ENCODE measurements at regions not wholly inside any gene's neighbourhood (a gene's known extent, or its start where the extent isn't known, plus 50 kb on each side); places are given as distances from the start of the nearest gene placed in this dataset.

- H3K4me1 ChIP-seq (ENCODE audit: insufficient read depth, low read length) = no peaks in the 10 kb centered on the region
- no peaks in the 10 kb centered on the region for H3K9me3 ChIP-seq (ENCODE audit: insufficient read depth, low read depth, low read length)
- no peak overlapping the region for H3K9ac ChIP-seq (ENCODE audit: low read depth, low read length)
- no peak overlapping the region for H3K4me3 ChIP-seq (ENCODE audit: low read length)
- no peak overlapping the region for H3K27ac ChIP-seq (ENCODE audit: low read length)
- H3K36me3 ChIP-seq (ENCODE audit: insufficient read depth, low read depth, low read length) = no peaks in the 10 kb centered on the region
- H3K27me3 ChIP-seq (ENCODE audit: insufficient read depth, low read length) = no peaks in the 10 kb centered on the region
Observed at GRCh38 chrX:43562372-43562771, 93.7 kb upstream of the MAOA start.

GRCh38 chrX:43564953-43565352 lies 91.1 kb upstream of the MAOA start:
- Histone ChIP-seq H3K9me3 (ENCODE audit: insufficient read depth, low read depth, low read length) (no peaks in the 10 kb centered on the region), H3K4me1 (ENCODE audit: insufficient read depth, low read length) (no peaks in the 10 kb centered on the region), H3K36me3 (ENCODE audit: insufficient read depth, low read depth, low read length) (no peaks in the 10 kb centered on the region), H3K27me3 (ENCODE audit: insufficient read depth, low read length) (no peaks in the 10 kb centered on the region), H3K4me3 (ENCODE audit: low read length) (no peak overlapping the region), H3K9ac (ENCODE audit: low read depth, low read length) (no peak overlapping the region), H3K27ac (ENCODE audit: low read length) (no peak overlapping the region)

- no peaks in the 10 kb centered on the region for H3K9me3 ChIP-seq (ENCODE audit: insufficient read depth, low read depth, low read length)
- no peak overlapping the region for H3K9ac ChIP-seq (ENCODE audit: low read depth, low read length)
- H3K36me3 ChIP-seq (ENCODE audit: insufficient read depth, low read depth, low read length) = no peaks in the 10 kb centered on the region
- no peak overlapping the region for H3K27ac ChIP-seq (ENCODE audit: low read length)
- no peak overlapping the region for H3K4me3 ChIP-seq (ENCODE audit: low read length)
- H3K4me1 ChIP-seq (ENCODE audit: insufficient read depth, low read length) = no peaks in the 10 kb centered on the region
- H3K27me3 ChIP-seq (ENCODE audit: insufficient read depth, low read length) = no peaks in the 10 kb centered on the region
Observed at GRCh38 chrX:43566170-43566569, 89.9 kb upstream of the MAOA start.

GRCh38 chrX:43573441-43574015 lies 82.6 kb upstream of the MAOA start:
- H3K36me3 ChIP-seq (ENCODE audit: insufficient read depth, low read depth, low read length) = no peaks in the 10 kb centered on the region
- no peaks in the 10 kb centered on the region for H3K27me3 ChIP-seq (ENCODE audit: insufficient read depth, low read length)
- no peak overlapping the region for H3K4me3 ChIP-seq (ENCODE audit: low read length)
- H3K9me3 ChIP-seq (ENCODE audit: insufficient read depth, low read depth, low read length) = no peaks in the 10 kb centered on the region
- no peak overlapping the region for H3K27ac ChIP-seq (ENCODE audit: low read length)
- no peak overlapping the region for H3K9ac ChIP-seq (ENCODE audit: low read depth, low read length)
- no peaks in the 10 kb centered on the region for H3K4me1 ChIP-seq (ENCODE audit: insufficient read depth, low read length)

GRCh38 chrX:43580621-43581020 lies 75.5 kb upstream of the MAOA start:
- Histone ChIP-seq H3K9ac (ENCODE audit: low read depth, low read length) (no peak overlapping the region), H3K4me1 (ENCODE audit: insufficient read depth, low read length) (no peaks in the 10 kb centered on the region), H3K27ac (ENCODE audit: low read length) (no peak overlapping the region), H3K36me3 (ENCODE audit: insufficient read depth, low read depth, low read length) (no peaks in the 10 kb centered on the region), H3K4me3 (ENCODE audit: low read length) (no peak overlapping the region), H3K27me3 (ENCODE audit: insufficient read depth, low read length) (no peaks in the 10 kb centered on the region), H3K9me3 (ENCODE audit: insufficient read depth, low read depth, low read length) (no peaks in the 10 kb centered on the region)

- Histone ChIP-seq H3K27ac (ENCODE audit: low read length) (no peak overlapping the region), H3K4me1 (ENCODE audit: insufficient read depth, low read length) (no peaks in the 10 kb centered on the region), H3K4me3 (ENCODE audit: low read length) (no peak overlapping the region), H3K9me3 (ENCODE audit: insufficient read depth, low read depth, low read length) (no peaks in the 10 kb centered on the region), H3K9ac (ENCODE audit: low read depth, low read length) (no peak overlapping the region), H3K27me3 (ENCODE audit: insufficient read depth, low read length) (no peaks in the 10 kb centered on the region), H3K36me3 (ENCODE audit: insufficient read depth, low read depth, low read length) (no peaks in the 10 kb centered on the region)
Observed at GRCh38 chrX:43581167-43581566, 74.9 kb upstream of the MAOA start.

- Histone ChIP-seq H3K4me1 (ENCODE audit: insufficient read depth, low read length) (no peaks in the 10 kb centered on the region), H3K27ac (ENCODE audit: low read length) (no peak overlapping the region), H3K9ac (ENCODE audit: low read depth, low read length) (no peak overlapping the region), H3K36me3 (ENCODE audit: insufficient read depth, low read depth, low read length) (no peaks in the 10 kb centered on the region), H3K4me3 (ENCODE audit: low read length) (no peak overlapping the region), H3K27me3 (ENCODE audit: insufficient read depth, low read length) (no peaks in the 10 kb centered on the region), H3K9me3 (ENCODE audit: insufficient read depth, low read depth, low read length) (no peaks in the 10 kb centered on the region)
Observed at GRCh38 chrX:43581888-43582539, 74.1 kb upstream of the MAOA start.

GRCh38 chrX:43582540-43582913 lies 73.6 kb upstream of the MAOA start:
- H3K9me3 ChIP-seq (ENCODE audit: insufficient read depth, low read depth, low read length) = no peaks in the 10 kb centered on the region
- H3K4me1 ChIP-seq (ENCODE audit: insufficient read depth, low read length) = no peaks in the 10 kb centered on the region
- H3K4me3 ChIP-seq (ENCODE audit: low read length) = no peak overlapping the region
- no peaks in the 10 kb centered on the region for H3K36me3 ChIP-seq (ENCODE audit: insufficient read depth, low read depth, low read length)
- no peak overlapping the region for H3K9ac ChIP-seq (ENCODE audit: low read depth, low read length)
- no peaks in the 10 kb centered on the region for H3K27me3 ChIP-seq (ENCODE audit: insufficient read depth, low read length)
- no peak overlapping the region for H3K27ac ChIP-seq (ENCODE audit: low read length)

GRCh38 chrX:43585922-43586321 lies 70.2 kb upstream of the MAOA start:
- no peaks in the 10 kb centered on the region for H3K36me3 ChIP-seq (ENCODE audit: insufficient read depth, low read depth, low read length)
- no peak overlapping the region for H3K27ac ChIP-seq (ENCODE audit: low read length)
- no peak overlapping the region for H3K4me3 ChIP-seq (ENCODE audit: low read length)
- H3K4me1 ChIP-seq (ENCODE audit: insufficient read depth, low read length) = no peaks in the 10 kb centered on the region
- H3K9ac ChIP-seq (ENCODE audit: low read depth, low read length) = no peak overlapping the region
- no peaks in the 10 kb centered on the region for H3K27me3 ChIP-seq (ENCODE audit: insufficient read depth, low read length)
- H3K9me3 ChIP-seq (ENCODE audit: insufficient read depth, low read depth, low read length) = no peaks in the 10 kb centered on the region

- Histone ChIP-seq H3K9ac (ENCODE audit: low read depth, low read length) (no peak overlapping the region), H3K27ac (ENCODE audit: low read length) (no peak overlapping the region), H3K4me1 (ENCODE audit: insufficient read depth, low read length) (no peaks in the 10 kb centered on the region), H3K9me3 (ENCODE audit: insufficient read depth, low read depth, low read length) (no peaks in the 10 kb centered on the region), H3K36me3 (ENCODE audit: insufficient read depth, low read depth, low read length) (no peaks in the 10 kb centered on the region), H3K4me3 (ENCODE audit: low read length) (no peak overlapping the region), H3K27me3 (ENCODE audit: insufficient read depth, low read length) (no peaks in the 10 kb centered on the region)
Observed at GRCh38 chrX:43586830-43587229, 69.3 kb upstream of the MAOA start.

- H3K4me3 ChIP-seq (ENCODE audit: low read length) = no peak overlapping the region
- no peak overlapping the region for H3K27ac ChIP-seq (ENCODE audit: low read length)
- H3K9ac ChIP-seq (ENCODE audit: low read depth, low read length) = no peak overlapping the region
- no peaks in the 10 kb centered on the region for H3K4me1 ChIP-seq (ENCODE audit: insufficient read depth, low read length)
- no peaks in the 10 kb centered on the region for H3K36me3 ChIP-seq (ENCODE audit: insufficient read depth, low read depth, low read length)
- H3K9me3 ChIP-seq (ENCODE audit: insufficient read depth, low read depth, low read length) = no peaks in the 10 kb centered on the region
- no peaks in the 10 kb centered on the region for H3K27me3 ChIP-seq (ENCODE audit: insufficient read depth, low read length)
Observed at GRCh38 chrX:43589735-43590134, 66.4 kb upstream of the MAOA start.

- Histone ChIP-seq H3K9me3 (ENCODE audit: insufficient read depth, low read depth, low read length) (no peaks in the 10 kb centered on the region), H3K4me1 (ENCODE audit: insufficient read depth, low read length) (no peaks in the 10 kb centered on the region), H3K27ac (ENCODE audit: low read length) (no peak overlapping the region), H3K27me3 (ENCODE audit: insufficient read depth, low read length) (no peaks in the 10 kb centered on the region), H3K4me3 (ENCODE audit: low read length) (no peak overlapping the region), H3K9ac (ENCODE audit: low read depth, low read length) (no peak overlapping the region), H3K36me3 (ENCODE audit: insufficient read depth, low read depth, low read length) (no peaks in the 10 kb centered on the region)
Observed at GRCh38 chrX:43590150-43590549, 65.9 kb upstream of the MAOA start.
